PC-3 (cell line): ENCODE measurements at regions not wholly inside any gene's neighbourhood (a gene's known extent, or its start where the extent isn't known, plus 50 kb on each side); places are given as distances from the start of the nearest gene placed in this dataset.

Source experiments
- EZH2 ChIP-seq: fragments of 300-600 bp; sonication (generic); IDR thresholded peaks from one replicate; pipeline ENCODE4 v1.6.1; 2017; ENCODE audit warnings: antibody characterized with exemption, mild to moderate bottlenecking, low read length; ENCODE audit not compliant: unreplicated experiment
- EZH2phosphoT487 ChIP-seq: fragments of 300-600 bp; sonication (generic); IDR thresholded peaks from 2 replicates; pipeline ENCODE4 v1.6.1; 2018; ENCODE audit warnings: mild to moderate bottlenecking, antibody characterized with exemption, low read length, borderline replicate concordance
- TF ChIP-seq, protein P1 (sequence below): fragments of 300-600 bp; sonication (generic); conservative IDR thresholded peaks from 2 replicates; pipeline ENCODE4 v1.5.1; 2017; ENCODE audit warnings: antibody characterized with exemption, low read depth, mild to moderate bottlenecking, low read length

DNA sequence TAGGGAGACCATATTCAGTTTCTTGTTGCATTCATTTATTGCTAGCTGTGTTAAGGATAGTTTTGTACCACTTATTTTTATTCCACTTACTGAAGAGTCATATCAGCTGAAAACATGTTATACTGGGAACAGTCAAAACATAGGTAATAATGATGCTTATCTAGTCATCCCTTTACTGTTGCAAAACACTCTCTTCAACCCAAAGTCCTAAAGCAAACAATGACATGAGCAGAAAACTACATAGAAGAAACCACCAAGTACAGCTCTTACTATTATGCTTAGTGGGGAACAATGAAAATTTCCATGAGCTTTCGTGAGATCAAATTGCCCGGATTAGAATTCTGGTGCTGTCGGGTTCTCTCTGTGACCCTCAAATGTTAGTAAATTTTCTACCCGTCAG, 681.4 kb downstream of the NR2F1-AS1 start:
- TF ChIP-seq, protein P1, sequence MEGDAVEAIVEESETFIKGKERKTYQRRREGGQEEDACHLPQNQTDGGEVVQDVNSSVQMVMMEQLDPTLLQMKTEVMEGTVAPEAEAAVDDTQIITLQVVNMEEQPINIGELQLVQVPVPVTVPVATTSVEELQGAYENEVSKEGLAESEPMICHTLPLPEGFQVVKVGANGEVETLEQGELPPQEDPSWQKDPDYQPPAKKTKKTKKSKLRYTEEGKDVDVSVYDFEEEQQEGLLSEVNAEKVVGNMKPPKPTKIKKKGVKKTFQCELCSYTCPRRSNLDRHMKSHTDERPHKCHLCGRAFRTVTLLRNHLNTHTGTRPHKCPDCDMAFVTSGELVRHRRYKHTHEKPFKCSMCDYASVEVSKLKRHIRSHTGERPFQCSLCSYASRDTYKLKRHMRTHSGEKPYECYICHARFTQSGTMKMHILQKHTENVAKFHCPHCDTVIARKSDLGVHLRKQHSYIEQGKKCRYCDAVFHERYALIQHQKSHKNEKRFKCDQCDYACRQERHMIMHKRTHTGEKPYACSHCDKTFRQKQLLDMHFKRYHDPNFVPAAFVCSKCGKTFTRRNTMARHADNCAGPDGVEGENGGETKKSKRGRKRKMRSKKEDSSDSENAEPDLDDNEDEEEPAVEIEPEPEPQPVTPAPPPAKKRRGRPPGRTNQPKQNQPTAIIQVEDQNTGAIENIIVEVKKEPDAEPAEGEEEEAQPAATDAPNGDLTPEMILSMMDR, result no peak
- TF ChIP-seq EZH2, result no peak
- no peak for TF ChIP-seq EZH2phosphoT487
